Hematopoietic multipotent progenitor cell treated with erythropoietin and hydrocortisone succinate and interleukin-3 and kit ligand, for 4 days (in vitro differentiated cells): ENCODE measurements at regions not wholly inside any gene's neighbourhood (a gene's known extent, or its start where the extent isn't known, plus 50 kb on each side); places are given as distances from the start of the nearest gene placed in this dataset.

Experiments used
- DNase-seq: peaks from one replicate; pipeline ENCODE4 v3.0.0-alpha.2; 2015

GRCh38 chr9:13896047-13896446 lies 417.9 kb downstream of the NFIB start:
- DNase-seq: no peak

- no peak for DNase-seq
Measured at GRCh38 chr9:13885258-13885657, 428.7 kb downstream of the NFIB start.

GRCh38 chr9:13879981-13880380 lies 434.0 kb downstream of the NFIB start:
- DNase-seq: no peak

- DNase-seq: no peak
Measured at GRCh38 chr9:13879011-13879410, 434.9 kb downstream of the NFIB start.

- DNase-seq: no peak
Measured at GRCh38 chr9:13878241-13878711, 435.7 kb downstream of the NFIB start.

GRCh38 chr9:13876741-13877140 lies 437.2 kb downstream of the NFIB start:
- DNase-seq: no peak

GRCh38 chr9:13873203-13873602 lies 440.7 kb downstream of the NFIB start:
- no peak for DNase-seq

- DNase-seq: no peak
Measured at GRCh38 chr9:13868336-13868735, 445.6 kb downstream of the NFIB start.

GRCh38 chr9:13865869-13866268 lies 448.1 kb downstream of the NFIB start:
- no peak for DNase-seq

GRCh38 chr9:13863112-13863511 lies 450.8 kb downstream of the NFIB start:
- DNase-seq: no peak

GRCh38 chr9:13862654-13863053 lies 451.3 kb downstream of the NFIB start:
- no peak for DNase-seq

- DNase-seq: no peak
Measured at GRCh38 chr9:13860946-13861640, 452.8 kb downstream of the NFIB start.

- no peak for DNase-seq
Measured at GRCh38 chr9:13860019-13860418, 453.9 kb downstream of the NFIB start.

- no peak for DNase-seq
Measured at GRCh38 chr9:13857521-13857920, 456.4 kb downstream of the NFIB start.

- no peak for DNase-seq
Measured at GRCh38 chr9:13847270-13847669, 466.7 kb downstream of the NFIB start.

GRCh38 chr9:13845460-13845859 lies 468.5 kb downstream of the NFIB start:
- no peak for DNase-seq

GRCh38 chr9:13841746-13842462 lies 472.0 kb downstream of the NFIB start:
- no peak for DNase-seq

GRCh38 chr9:13832446-13832845 lies 481.5 kb downstream of the NFIB start:
- DNase-seq: no peak

GRCh38 chr9:13823026-13823425 lies 490.9 kb downstream of the NFIB start:
- no peak for DNase-seq

GRCh38 chr9:13817754-13818278 lies 496.1 kb downstream of the NFIB start:
- no peak for DNase-seq

- DNase-seq: no peak
Measured at GRCh38 chr9:13816837-13817236, 497.1 kb downstream of the NFIB start.

- no peak for DNase-seq
Measured at GRCh38 chr9:13814647-13815400, 499.1 kb downstream of the NFIB start.

GRCh38 chr9:13811876-13812275 lies 502.1 kb downstream of the NFIB start:
- DNase-seq: no peak

- no peak for DNase-seq
Measured at GRCh38 chr9:13810510-13810909, 503.4 kb downstream of the NFIB start.
